GM12874 (cell line): ENCODE measurements at regions not wholly inside any gene's neighbourhood (a gene's known extent, or its start where the extent isn't known, plus 50 kb on each side); places are given as distances from the start of the nearest gene placed in this dataset.

ENCODE experiments used
- CTCF ChIP-seq: IDR thresholded peaks from 2 replicates; pipeline ENCODE4 v1.5.1; 2011; ENCODE audit warnings: low read depth, mild to moderate bottlenecking, control low read depth, low read length, moderate library complexity; ENCODE audit not compliant: insufficient read depth

GRCh38 chr2:188894979-188895378, 79.2 kb upstream of the COL3A1 start:
- TF ChIP-seq CTCF, result no peak

GRCh38 chr2:188897096-188897495, 77.1 kb upstream of the COL3A1 start:
- no peak for TF ChIP-seq CTCF

- TF ChIP-seq CTCF, result no peak
These were observed 75.9 kb upstream of the COL3A1 start for GRCh38 chr2:188898261-188898660.

- no peak for TF ChIP-seq CTCF
These were observed 71.2 kb upstream of the COL3A1 start for GRCh38 chr2:188902901-188903491.

- no peak for TF ChIP-seq CTCF
These were observed 70.4 kb upstream of the COL3A1 start for GRCh38 chr2:188903740-188904139.

- TF ChIP-seq CTCF, result no peak
These were observed 65.1 kb upstream of the COL3A1 start for GRCh38 chr2:188909036-188909435.

GRCh38 chr2:188916736-188917135, 57.4 kb upstream of the COL3A1 start:
- TF ChIP-seq CTCF, result no peak
